ENCODE measurements at regions not wholly inside any gene's neighbourhood (a gene's known extent, or its start where the extent isn't known, plus 50 kb on each side); places are given as distances from the start of the nearest gene placed in this dataset.

DNA sequence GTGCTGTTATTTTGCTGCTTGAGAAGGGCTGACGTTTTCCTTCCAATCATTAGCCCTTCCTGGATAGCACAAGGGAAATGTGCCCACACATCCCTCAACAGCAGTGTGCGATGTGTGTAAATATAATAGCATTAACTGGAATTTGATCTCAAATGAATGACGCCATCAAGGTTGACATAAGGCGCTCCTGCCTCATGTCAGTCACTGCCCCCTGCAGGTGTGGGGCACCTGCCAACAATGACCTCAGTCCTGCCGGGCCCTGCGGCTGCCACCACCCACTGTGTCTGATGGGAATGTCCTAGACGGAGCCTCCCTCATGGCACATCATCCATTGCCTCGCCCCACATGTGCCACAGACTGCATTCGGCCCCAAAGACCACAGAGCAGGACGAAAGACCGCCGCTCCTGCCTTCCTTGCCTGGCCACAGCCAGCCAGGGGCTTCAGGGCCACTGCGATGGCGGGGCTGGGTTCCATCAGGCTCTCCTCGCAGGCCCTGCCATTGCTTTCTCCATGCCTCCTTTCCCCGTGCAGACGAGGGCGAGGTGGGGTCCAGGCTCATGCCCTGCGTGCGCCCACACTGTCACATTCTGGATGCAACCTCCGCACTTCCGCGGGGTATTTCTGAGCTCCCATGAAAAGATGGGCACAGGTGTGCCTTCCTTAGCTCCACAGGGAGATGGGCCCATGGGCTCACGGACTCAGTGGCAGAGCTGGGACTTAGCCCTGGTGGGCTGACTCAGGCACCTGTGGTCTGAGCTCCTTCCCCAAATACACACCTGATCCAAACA, 146.7 kb downstream of the SOX1 start:
- H3K27ac ChIP-seq (replicated peaks in 1 of 4): no peak overlapping the region
- no peaks in the 10 kb centered on the region for H3K9me3 ChIP-seq
- no peak for TF ChIP-seq POLR2AphosphoS5 (IDR thresholded peaks at IDR 0.05)
- TF ChIP-seq EP300 (IDR thresholded peaks at IDR 0.05): no peak
- TF ChIP-seq POLR2A (IDR thresholded peaks at IDR 0.05; ENCODE audit: low read depth): no peak
- TF ChIP-seq, protein P1, sequence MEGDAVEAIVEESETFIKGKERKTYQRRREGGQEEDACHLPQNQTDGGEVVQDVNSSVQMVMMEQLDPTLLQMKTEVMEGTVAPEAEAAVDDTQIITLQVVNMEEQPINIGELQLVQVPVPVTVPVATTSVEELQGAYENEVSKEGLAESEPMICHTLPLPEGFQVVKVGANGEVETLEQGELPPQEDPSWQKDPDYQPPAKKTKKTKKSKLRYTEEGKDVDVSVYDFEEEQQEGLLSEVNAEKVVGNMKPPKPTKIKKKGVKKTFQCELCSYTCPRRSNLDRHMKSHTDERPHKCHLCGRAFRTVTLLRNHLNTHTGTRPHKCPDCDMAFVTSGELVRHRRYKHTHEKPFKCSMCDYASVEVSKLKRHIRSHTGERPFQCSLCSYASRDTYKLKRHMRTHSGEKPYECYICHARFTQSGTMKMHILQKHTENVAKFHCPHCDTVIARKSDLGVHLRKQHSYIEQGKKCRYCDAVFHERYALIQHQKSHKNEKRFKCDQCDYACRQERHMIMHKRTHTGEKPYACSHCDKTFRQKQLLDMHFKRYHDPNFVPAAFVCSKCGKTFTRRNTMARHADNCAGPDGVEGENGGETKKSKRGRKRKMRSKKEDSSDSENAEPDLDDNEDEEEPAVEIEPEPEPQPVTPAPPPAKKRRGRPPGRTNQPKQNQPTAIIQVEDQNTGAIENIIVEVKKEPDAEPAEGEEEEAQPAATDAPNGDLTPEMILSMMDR (IDR thresholded peaks at IDR 0.05): no peak
- no peaks in the 10 kb centered on the region for H3K4me1 ChIP-seq
- H3K4me3 ChIP-seq: no peak overlapping the region
- intact Hi-C loops (cut with DNase I): no loop called here
- DNase-seq (ENCODE audit: extremely low spot score): no peak
- no peaks in the 10 kb centered on the region for H3K36me3 ChIP-seq
- peaks cover 0 to 54% (median 0%) of the 10 kb centered on the region in 4 donors for H3K27me3 ChIP-seq
- WGBS: 82% methylated on average over 21 of the region's 24 CpGs

- TF ChIP-seq EP300 (IDR thresholded peaks at IDR 0.05) (no peak), POLR2A (IDR thresholded peaks at IDR 0.05; ENCODE audit: low read depth) (no peak), POLR2AphosphoS5 (IDR thresholded peaks at IDR 0.05) (no peak)
- TF ChIP-seq, protein P1 (IDR thresholded peaks at IDR 0.05): no peak
- 78% methylated on average over 12 of the region's 19 CpGs for WGBS
- no peaks in the 10 kb centered on the region for H3K36me3 ChIP-seq
Measured at GRCh38 chr13:112215871-112216270, 148.9 kb downstream of the SOX1 start.

DNA sequence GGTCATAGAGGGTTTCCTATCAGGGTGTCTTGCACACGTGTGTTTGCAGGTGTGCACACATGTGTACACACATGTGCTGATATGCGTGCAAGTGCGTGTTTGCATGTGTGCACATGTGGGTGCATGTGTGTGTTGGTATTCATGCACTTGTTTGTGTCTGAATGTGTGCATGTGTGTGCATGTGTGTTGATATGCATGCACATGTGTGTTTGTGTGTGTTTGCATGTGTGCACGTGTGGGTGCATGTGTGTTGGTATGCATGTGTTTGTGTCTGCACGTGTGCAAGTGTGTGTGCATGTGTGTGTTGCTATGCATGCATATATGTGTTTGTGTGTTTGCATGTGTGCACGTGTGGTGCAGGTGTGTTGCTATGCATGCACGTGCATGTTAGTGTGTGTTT, 150.5 kb downstream of the SOX1 start:
- 88% methylated on average over 7 of the region's 7 CpGs for WGBS
- intact Hi-C loops (cut with DNase I): no loop called here
- no peak for DNase-seq (ENCODE audit: extremely low spot score)
- Histone ChIP-seq H3K4me3 (no peak overlapping the region), H3K27me3 (peaks cover 0 to 49% (median 0%) of the 10 kb centered on the region in 4 donors), H3K27ac (replicated peaks in 1 of 4) (no peak overlapping the region), H3K36me3 (no peaks in the 10 kb centered on the region), H3K4me1 (no peaks in the 10 kb centered on the region), H3K9me3 (no peaks in the 10 kb centered on the region)
- TF ChIP-seq, protein P1 (IDR thresholded peaks at IDR 0.05): no peak
- no peak for TF ChIP-seq POLR2AphosphoS5 (IDR thresholded peaks at IDR 0.05)

More at GRCh38 chr13:112215871-112216270, 148.9 kb downstream of the SOX1 start:
- no peak overlapping the region for H3K27ac ChIP-seq (replicated peaks in 1 of 4)
- H3K9me3 ChIP-seq: no peaks in the 10 kb centered on the region
- DNase-seq (ENCODE audit: extremely low spot score): no peak
- intact Hi-C loops (cut with DNase I): no loop called here
- H3K4me3 ChIP-seq: no peak overlapping the region
- no peaks in the 10 kb centered on the region for H3K4me1 ChIP-seq
- peaks cover 0 to 43% (median 0%) of the 10 kb centered on the region in 4 donors for H3K27me3 ChIP-seq

GRCh38 chr13:112218416-112218815, 151.5 kb downstream of the SOX1 start:
- Histone ChIP-seq H3K27me3 (peaks cover 0 to 46% (median 0%) of the 10 kb centered on the region in 4 donors), H3K27ac (replicated peaks in 1 of 4) (no peak overlapping the region), H3K4me1 (no peaks in the 10 kb centered on the region), H3K36me3 (no peaks in the 10 kb centered on the region), H3K4me3 (no peak overlapping the region), H3K9me3 (no peaks in the 10 kb centered on the region)
- 63% methylated on average over 6 of the region's 6 CpGs for WGBS
- intact Hi-C loops (cut with DNase I): no loop called here
- DNase-seq (ENCODE audit: extremely low spot score): no peak
- no peak for TF ChIP-seq POLR2AphosphoS5 (IDR thresholded peaks at IDR 0.05)
- TF ChIP-seq, protein P1 (IDR thresholded peaks at IDR 0.05): no peak
- no peak for TF ChIP-seq EP300 (IDR thresholded peaks at IDR 0.05)
- no peak for TF ChIP-seq POLR2A (IDR thresholded peaks at IDR 0.05; ENCODE audit: low read depth)

All from esophagus muscularis mucosa (tissue), 4 donors.